ENCODE measurements at regions not wholly inside any gene's neighbourhood (a gene's known extent, or its start where the extent isn't known, plus 50 kb on each side); places are given as distances from the start of the nearest gene placed in this dataset.

GRCh38 chr12:124696693-124697476, 129.5 kb upstream of the NCOR2 start:
- Histone ChIP-seq H3K9me2 (replicated peaks; ENCODE audit: control insufficient read depth, low read length) (no peaks in the 10 kb centered on the region), H3K4me2 (ENCODE audit: low read length) (no peak overlapping the region), H4K20me1 (ENCODE audit: control insufficient read depth, insufficient read depth, low read depth, low read length) (no peaks in the 10 kb centered on the region), H3K9me3 (ENCODE audit: control insufficient read depth, insufficient read depth, low read length) (no peaks in the 10 kb centered on the region), H3K36me3 (ENCODE audit: control insufficient read depth, low read length) (no peaks in the 10 kb centered on the region), H3K27ac (ENCODE audit: low read depth, low read length) (no peak overlapping the region), H3K79me2 (ENCODE audit: control insufficient read depth, low read length) (no peaks in the 10 kb centered on the region), H3K4me1 (ENCODE audit: control insufficient read depth, low read length) (no peaks in the 10 kb centered on the region), H3K4me3 (ENCODE audit: low read length) (no peak overlapping the region), H3K27me3 (ENCODE audit: control insufficient read depth, low read length) (peaks cover 6% of the 10 kb centered on the region; the same call in 1 of the 2 replicates), H3F3A (ENCODE audit: control insufficient read depth, insufficient read depth) (no peaks in the 10 kb centered on the region)
- TF ChIP-seq EZH2phosphoT487 (IDR thresholded peaks at IDR 0.05; ENCODE audit: borderline replicate concordance, low read length), result no peak
- no peak for TF ChIP-seq CTCF (IDR thresholded peaks at IDR 0.05; ENCODE audit: low read depth, low read length, poor library complexity, severe bottlenecking)

- no peaks in the 10 kb centered on the region for H3K4me1 ChIP-seq (ENCODE audit: control insufficient read depth, low read length)
- H3F3A ChIP-seq (ENCODE audit: control insufficient read depth, insufficient read depth), result no peaks in the 10 kb centered on the region
- no peaks in the 10 kb centered on the region for H3K9me2 ChIP-seq (replicated peaks; ENCODE audit: control insufficient read depth, low read length)
- H3K4me3 ChIP-seq (ENCODE audit: low read length), result no peak overlapping the region
- H3K9me3 ChIP-seq (ENCODE audit: control insufficient read depth, insufficient read depth, low read length), result no peaks in the 10 kb centered on the region
- H3K79me2 ChIP-seq (ENCODE audit: control insufficient read depth, low read length), result no peaks in the 10 kb centered on the region
- H4K20me1 ChIP-seq (ENCODE audit: control insufficient read depth, insufficient read depth, low read depth, low read length), result no peaks in the 10 kb centered on the region
- no peak overlapping the region for H3K27ac ChIP-seq (ENCODE audit: low read depth, low read length)
- no peak overlapping the region for H3K4me2 ChIP-seq (ENCODE audit: low read length)
- no peak for TF ChIP-seq CTCF (IDR thresholded peaks at IDR 0.05; ENCODE audit: low read depth, low read length, poor library complexity, severe bottlenecking)
- no peak for TF ChIP-seq EZH2phosphoT487 (IDR thresholded peaks at IDR 0.05; ENCODE audit: borderline replicate concordance, low read length)
- no peaks in the 10 kb centered on the region for H3K36me3 ChIP-seq (ENCODE audit: control insufficient read depth, low read length)
- H3K27me3 ChIP-seq (ENCODE audit: control insufficient read depth, low read length), result peaks cover 13% of the 10 kb centered on the region
These were observed 128.4 kb upstream of the NCOR2 start for GRCh38 chr12:124695861-124696260.

- Histone ChIP-seq H3K9me3 (ENCODE audit: control insufficient read depth, insufficient read depth, low read length) (no peaks in the 10 kb centered on the region), H3K4me3 (ENCODE audit: low read length) (no peak overlapping the region), H3F3A (ENCODE audit: control insufficient read depth, insufficient read depth) (no peaks in the 10 kb centered on the region), H3K4me2 (ENCODE audit: low read length) (no peak overlapping the region), H3K27me3 (ENCODE audit: control insufficient read depth, low read length) (peaks cover 13% of the 10 kb centered on the region), H3K79me2 (ENCODE audit: control insufficient read depth, low read length) (no peaks in the 10 kb centered on the region), H3K4me1 (ENCODE audit: control insufficient read depth, low read length) (no peaks in the 10 kb centered on the region), H3K27ac (ENCODE audit: low read depth, low read length) (no peak overlapping the region), H4K20me1 (ENCODE audit: control insufficient read depth, insufficient read depth, low read depth, low read length) (no peaks in the 10 kb centered on the region), H3K36me3 (ENCODE audit: control insufficient read depth, low read length) (no peaks in the 10 kb centered on the region), H3K9me2 (replicated peaks; ENCODE audit: control insufficient read depth, low read length) (no peaks in the 10 kb centered on the region)
- no peak for TF ChIP-seq CTCF (IDR thresholded peaks at IDR 0.05; ENCODE audit: low read depth, low read length, poor library complexity, severe bottlenecking)
These were observed 127.6 kb upstream of the NCOR2 start for GRCh38 chr12:124694846-124695497.

Measured in DOHH2 (cell line).